ENCODE measurements at regions not wholly inside any gene's neighbourhood (a gene's known extent, or its start where the extent isn't known, plus 50 kb on each side); places are given as distances from the start of the nearest gene placed in this dataset.

DNA sequence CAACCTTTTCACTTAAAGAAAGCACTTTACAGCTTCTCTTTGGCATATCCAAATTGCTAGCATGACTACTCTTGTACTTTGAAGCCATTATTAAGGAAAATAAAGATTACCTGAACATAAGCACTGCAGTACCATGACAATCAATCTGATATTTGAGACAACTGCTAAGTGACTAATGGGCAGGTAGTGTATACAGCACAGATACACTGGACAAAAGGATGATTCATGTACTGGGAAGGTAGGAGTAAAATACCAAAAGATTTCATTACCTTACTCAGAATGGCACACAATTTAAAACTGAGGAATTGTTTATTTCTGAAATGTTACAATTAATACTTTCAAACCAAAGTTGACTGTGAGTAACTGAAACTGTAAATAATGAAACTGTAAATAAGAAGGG is 1054.3 kb upstream of the TENM4 start:
- ChIA-PET CTCF (ENCODE audit: partially characterized antibody) (no interaction called here), POLR2A (ENCODE audit: partially characterized antibody) (no interaction called here)
- Mint-ChIP-seq H3K36me3 (no peaks in the 10 kb centered on the region), H3K9me3 (peaks cover 0 to 35% (median 20%) of the 10 kb centered on the region in 8 donors), H3K4me1 (no peaks in the 10 kb centered on the region), H3K27me3 (no peaks in the 10 kb centered on the region), H3K4me3 (no peak overlapping the region), H3K27ac (no peak overlapping the region)
- H3K4me1 ChIP-seq (ENCODE audit: insufficient read depth, low read length): no peaks in the 10 kb centered on the region
- no peak for DNase-seq
- no peak overlapping the region for H3K4me3 ChIP-seq (ENCODE audit: low read length in 2 of 2)
- no peaks in the 10 kb centered on the region for H3K36me3 ChIP-seq (ENCODE audit: insufficient read depth, low read length)
- intact Hi-C loops (cut with micrococcal nuclease): loop anchor here (10.0 kb wide), 1 partner anchor 60 kb away; no protein-coding TSS in a partner anchor
- no peaks in the 10 kb centered on the region for H3K27me3 ChIP-seq (ENCODE audit: insufficient read depth, low read length)
- H3K27ac ChIP-seq (ENCODE audit: low read depth, low read length): no peak overlapping the region
- H3K9me3 ChIP-seq (ENCODE audit: control insufficient read depth in 1 of 2, low read length in 2 of 2): peaks cover 0 to 6% of the 10 kb centered on the region in 2 donors

DNA sequence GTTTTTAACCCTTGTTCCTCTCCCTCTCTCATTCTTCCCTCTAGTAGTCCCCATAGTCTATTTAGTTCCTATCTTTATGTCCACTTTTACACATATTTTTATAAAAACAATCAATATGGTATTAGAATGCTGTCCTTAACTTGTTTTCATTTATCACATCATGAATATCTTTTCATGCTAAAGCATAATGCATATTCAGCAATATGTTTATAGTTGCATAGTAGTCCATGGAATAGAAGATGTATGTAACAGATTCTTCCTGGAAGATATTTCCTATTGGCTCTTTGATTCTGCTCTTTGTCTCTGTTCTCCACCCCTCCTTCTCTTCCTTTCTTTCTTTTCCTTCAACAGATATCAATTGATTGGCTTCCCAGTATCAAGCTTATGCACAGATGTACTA is 1047.1 kb upstream of the TENM4 start:
- peaks cover 4 to 25% (median 16%) of the 10 kb centered on the region in 8 donors for H3K9me3 Mint-ChIP-seq
- Histone ChIP-seq H3K36me3 (ENCODE audit: insufficient read depth, low read length) (no peaks in the 10 kb centered on the region), H3K27ac (ENCODE audit: low read depth, low read length) (no peak overlapping the region), H3K9me3 (ENCODE audit: control insufficient read depth in 1 of 2, low read length in 2 of 2) (no peaks in the 10 kb centered on the region), H3K4me1 (ENCODE audit: insufficient read depth, low read length) (no peaks in the 10 kb centered on the region), H3K27me3 (ENCODE audit: insufficient read depth, low read length) (no peaks in the 10 kb centered on the region), H3K4me3 (ENCODE audit: low read length in 2 of 2) (no peak overlapping the region)
- no peaks in the 10 kb centered on the region for H3K36me3 Mint-ChIP-seq
- H3K27me3 Mint-ChIP-seq: no peaks in the 10 kb centered on the region
- H3K4me3 Mint-ChIP-seq: no peak overlapping the region
- ChIA-PET CTCF (ENCODE audit: partially characterized antibody) (no interaction called here), POLR2A (ENCODE audit: partially characterized antibody) (no interaction called here)
- intact Hi-C loops (cut with micrococcal nuclease): no loop called here
- H3K27ac Mint-ChIP-seq: peak overlapping the region in 1 of 7 donors; percentile 11
- no peak for DNase-seq
- H3K4me1 Mint-ChIP-seq: no peaks in the 10 kb centered on the region

DNA sequence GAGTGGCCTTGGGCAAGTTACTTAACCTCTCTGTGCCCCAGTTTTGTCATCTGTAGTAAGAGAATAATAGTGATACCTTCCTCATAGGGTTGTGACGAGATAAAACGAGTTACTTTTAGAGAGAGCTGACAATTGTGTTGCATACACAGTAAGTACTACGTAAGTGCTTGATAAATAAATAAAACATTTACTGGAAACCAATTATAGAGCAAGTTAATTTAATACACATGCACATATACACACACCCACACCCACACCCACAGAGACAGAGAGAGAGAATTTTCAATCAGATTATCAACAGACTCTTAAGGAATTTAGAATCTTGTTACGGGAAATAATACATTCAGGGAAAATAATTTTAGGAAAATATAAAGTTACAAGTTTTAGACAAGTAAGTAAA is 1045.8 kb upstream of the TENM4 start:
- no peak overlapping the region for H3K4me3 ChIP-seq (ENCODE audit: low read length in 2 of 2)
- peaks cover 4 to 25% (median 16%) of the 10 kb centered on the region in 8 donors for H3K9me3 Mint-ChIP-seq
- POLR2A ChIA-PET (ENCODE audit: partially characterized antibody): no interaction called here
- no peaks in the 10 kb centered on the region for H3K4me1 Mint-ChIP-seq
- no peaks in the 10 kb centered on the region for H3K27me3 Mint-ChIP-seq
- no peak for DNase-seq
- no peaks in the 10 kb centered on the region for H3K27me3 ChIP-seq (ENCODE audit: insufficient read depth, low read length)
- no peaks in the 10 kb centered on the region for H3K36me3 Mint-ChIP-seq
- H3K4me1 ChIP-seq (ENCODE audit: insufficient read depth, low read length): no peaks in the 10 kb centered on the region
- H3K27ac Mint-ChIP-seq: no peak overlapping the region
- H3K4me3 Mint-ChIP-seq: no peak overlapping the region
- H3K9me3 ChIP-seq (ENCODE audit: control insufficient read depth in 1 of 2, low read length in 2 of 2): no peaks in the 10 kb centered on the region
- no peak overlapping the region for H3K27ac ChIP-seq (ENCODE audit: low read depth, low read length)
- intact Hi-C loops (cut with micrococcal nuclease): no loop called here
- no peaks in the 10 kb centered on the region for H3K36me3 ChIP-seq (ENCODE audit: insufficient read depth, low read length)
- CTCF ChIA-PET (ENCODE audit: partially characterized antibody): no interaction called here

GRCh38 chr11:80477178-80477577 is 1036.3 kb upstream of the TENM4 start:
- peaks cover 0 to 1% (median 0%) of the 10 kb centered on the region in 4 donors for H3K4me1 Mint-ChIP-seq
- DNase-seq: no peak
- no peak overlapping the region for H3K27ac Mint-ChIP-seq
- Histone ChIP-seq H3K9me3 (ENCODE audit: control insufficient read depth in 1 of 2, low read length in 2 of 2) (no peaks in the 10 kb centered on the region), H3K4me1 (ENCODE audit: insufficient read depth, low read length) (no peaks in the 10 kb centered on the region), H3K36me3 (ENCODE audit: insufficient read depth, low read length) (no peaks in the 10 kb centered on the region), H3K27me3 (ENCODE audit: insufficient read depth, low read length) (no peaks in the 10 kb centered on the region), H3K27ac (ENCODE audit: low read depth, low read length) (no peak overlapping the region), H3K4me3 (ENCODE audit: low read length in 2 of 2) (no peak overlapping the region)
- ChIA-PET CTCF (ENCODE audit: partially characterized antibody) (no interaction called here), POLR2A (ENCODE audit: partially characterized antibody) (no interaction called here)
- H3K36me3 Mint-ChIP-seq: no peaks in the 10 kb centered on the region
- no peaks in the 10 kb centered on the region for H3K27me3 Mint-ChIP-seq
- intact Hi-C loops (cut with micrococcal nuclease): no loop called here
- H3K9me3 Mint-ChIP-seq: peaks cover 0 to 13% (median 3%) of the 10 kb centered on the region in 8 donors
- no peak overlapping the region for H3K4me3 Mint-ChIP-seq

DNA sequence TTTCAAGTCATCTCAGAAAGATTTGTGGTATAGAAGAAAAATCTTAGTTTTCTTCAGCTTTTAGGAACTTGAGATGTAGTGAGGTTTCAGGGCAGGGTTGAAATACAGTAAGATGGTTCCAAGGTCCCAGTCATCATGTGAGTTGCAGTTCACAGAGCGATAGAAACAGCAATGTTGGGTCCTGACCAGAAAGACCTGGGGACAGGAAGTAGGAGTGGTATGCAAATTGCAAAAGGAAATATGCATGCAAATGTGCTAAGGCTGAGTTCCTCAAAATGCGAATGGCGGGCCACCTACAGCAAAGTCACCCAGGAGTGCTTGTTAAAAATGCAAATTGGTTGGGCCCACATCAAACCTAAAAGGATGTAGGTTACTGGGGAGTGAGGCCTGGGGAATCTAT is 1032.7 kb upstream of the TENM4 start:
- Mint-ChIP-seq H3K27ac (no peak overlapping the region), H3K27me3 (no peaks in the 10 kb centered on the region), H3K4me1 (peaks cover 0 to 1% (median 0%) of the 10 kb centered on the region in 4 donors), H3K4me3 (no peak overlapping the region), H3K36me3 (no peaks in the 10 kb centered on the region), H3K9me3 (peaks cover 0 to 13% (median 3%) of the 10 kb centered on the region in 8 donors)
- Histone ChIP-seq H3K27me3 (ENCODE audit: insufficient read depth, low read length) (no peaks in the 10 kb centered on the region), H3K27ac (ENCODE audit: low read depth, low read length) (no peak overlapping the region), H3K4me1 (ENCODE audit: insufficient read depth, low read length) (no peaks in the 10 kb centered on the region), H3K9me3 (ENCODE audit: control insufficient read depth in 1 of 2, low read length in 2 of 2) (no peaks in the 10 kb centered on the region), H3K4me3 (ENCODE audit: low read length in 2 of 2) (no peak overlapping the region), H3K36me3 (ENCODE audit: insufficient read depth, low read length) (no peaks in the 10 kb centered on the region)
- ChIA-PET CTCF (ENCODE audit: partially characterized antibody) (no interaction called here), POLR2A (ENCODE audit: partially characterized antibody) (no interaction called here)
- no peak for DNase-seq
- intact Hi-C loops (cut with micrococcal nuclease): no loop called here

GRCh38 chr11:80469871-80470270 is 1029.0 kb upstream of the TENM4 start:
- Mint-ChIP-seq H3K27ac (no peak overlapping the region), H3K4me3 (no peak overlapping the region), H3K27me3 (no peaks in the 10 kb centered on the region), H3K4me1 (peaks cover 0 to 1% (median 0%) of the 10 kb centered on the region in 4 donors), H3K36me3 (no peaks in the 10 kb centered on the region), H3K9me3 (peaks cover 2 to 22% (median 14%) of the 10 kb centered on the region in 8 donors)
- DNase-seq: no peak
- Histone ChIP-seq H3K36me3 (ENCODE audit: insufficient read depth, low read length) (no peaks in the 10 kb centered on the region), H3K4me3 (ENCODE audit: low read length in 2 of 2) (no peak overlapping the region), H3K9me3 (ENCODE audit: control insufficient read depth in 1 of 2, low read length in 2 of 2) (no peaks in the 10 kb centered on the region), H3K27me3 (ENCODE audit: insufficient read depth, low read length) (no peaks in the 10 kb centered on the region), H3K27ac (ENCODE audit: low read depth, low read length) (no peak overlapping the region), H3K4me1 (ENCODE audit: insufficient read depth, low read length) (no peaks in the 10 kb centered on the region)
- ChIA-PET CTCF (ENCODE audit: partially characterized antibody) (no interaction called here), POLR2A (ENCODE audit: partially characterized antibody) (no interaction called here)
- intact Hi-C loops (cut with micrococcal nuclease): no loop called here

DNA sequence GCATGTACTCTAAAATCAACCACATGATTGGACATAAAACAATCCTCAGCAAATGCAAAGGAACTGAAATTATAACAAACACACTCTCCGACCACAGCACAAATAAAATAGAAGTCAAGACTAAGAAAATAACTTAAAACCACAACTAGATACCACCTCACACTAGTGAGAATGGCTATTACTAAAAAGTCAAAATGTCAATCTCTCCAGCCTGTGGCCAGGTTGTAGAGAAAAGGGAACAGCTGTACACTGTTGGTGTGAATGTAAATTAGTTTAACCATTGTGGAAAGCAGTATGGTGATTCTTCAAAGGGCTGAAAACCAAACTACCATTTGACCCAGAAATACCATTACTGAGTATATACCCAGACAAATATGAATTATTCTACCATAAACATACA is 1025.7 kb upstream of the TENM4 start:
- Mint-ChIP-seq H3K27ac (no peak overlapping the region), H3K4me1 (no peaks in the 10 kb centered on the region), H3K27me3 (no peaks in the 10 kb centered on the region), H3K9me3 (peaks cover 3 to 32% (median 16%) of the 10 kb centered on the region in 8 donors), H3K4me3 (no peak overlapping the region), H3K36me3 (no peaks in the 10 kb centered on the region)
- DNase-seq: no peak
- no peak overlapping the region for H3K27ac ChIP-seq (ENCODE audit: low read depth, low read length)
- ChIA-PET CTCF (ENCODE audit: partially characterized antibody) (no interaction called here), POLR2A (ENCODE audit: partially characterized antibody) (no interaction called here)
- H3K27me3 ChIP-seq (ENCODE audit: insufficient read depth, low read length): no peaks in the 10 kb centered on the region
- H3K4me1 ChIP-seq (ENCODE audit: insufficient read depth, low read length): no peaks in the 10 kb centered on the region
- intact Hi-C loops (cut with micrococcal nuclease): no loop called here
- no peak overlapping the region for H3K4me3 ChIP-seq (ENCODE audit: low read length in 2 of 2)
- no peaks in the 10 kb centered on the region for H3K36me3 ChIP-seq (ENCODE audit: insufficient read depth, low read length)
- peaks cover 0 to 3% of the 10 kb centered on the region in 2 donors for H3K9me3 ChIP-seq (ENCODE audit: control insufficient read depth in 1 of 2, low read length in 2 of 2)

DNA sequence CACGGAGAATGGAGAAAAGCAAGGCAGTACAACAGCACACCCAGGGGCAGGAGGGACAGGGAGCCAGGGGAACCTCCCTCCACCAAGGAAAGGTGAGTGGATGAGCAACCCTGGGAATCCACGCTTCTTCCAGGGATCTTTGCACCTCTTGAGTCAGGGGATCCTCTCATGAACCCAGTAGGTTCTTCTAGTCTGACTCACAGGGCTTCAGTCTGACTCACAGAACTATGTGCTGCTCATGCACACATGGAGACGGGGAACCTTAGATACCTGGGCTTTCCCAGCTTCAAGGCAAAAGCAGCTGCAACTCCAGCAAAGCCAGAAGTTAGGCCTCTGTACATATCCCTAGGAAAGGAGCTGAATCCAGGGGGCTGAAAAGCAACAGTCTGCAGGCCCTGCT is 1021.4 kb upstream of the TENM4 start:
- no peaks in the 10 kb centered on the region for H3K36me3 ChIP-seq (ENCODE audit: insufficient read depth, low read length)
- peak in 1 of 5 donors; percentile 12 for DNase-seq
- H3K27me3 Mint-ChIP-seq: no peaks in the 10 kb centered on the region
- no peaks in the 10 kb centered on the region for H3K36me3 Mint-ChIP-seq
- no peak overlapping the region for H3K27ac ChIP-seq (ENCODE audit: low read depth, low read length)
- ChIA-PET CTCF (ENCODE audit: partially characterized antibody) (no interaction called here), POLR2A (ENCODE audit: partially characterized antibody) (no interaction called here)
- no peaks in the 10 kb centered on the region for H3K4me1 Mint-ChIP-seq
- H3K27ac Mint-ChIP-seq: no peak overlapping the region
- no peak overlapping the region for H3K4me3 Mint-ChIP-seq
- intact Hi-C loops (cut with micrococcal nuclease): no loop called here
- no peaks in the 10 kb centered on the region for H3K4me1 ChIP-seq (ENCODE audit: insufficient read depth, low read length)
- H3K4me3 ChIP-seq (ENCODE audit: low read length in 2 of 2): no peak overlapping the region
- no peaks in the 10 kb centered on the region for H3K27me3 ChIP-seq (ENCODE audit: insufficient read depth, low read length)
- peaks cover 0 to 44% (median 21%) of the 10 kb centered on the region in 8 donors for H3K9me3 Mint-ChIP-seq
- peaks cover 0 to 3% of the 10 kb centered on the region in 2 donors for H3K9me3 ChIP-seq (ENCODE audit: control insufficient read depth in 1 of 2, low read length in 2 of 2)

All from CD4-positive, alpha-beta memory T cell (primary cell).